ENCODE measurements at regions not wholly inside any gene's neighbourhood (a gene's known extent, or its start where the extent isn't known, plus 50 kb on each side); places are given as distances from the start of the nearest gene placed in this dataset.

GRCh38 chr6:134482593-134483270, 164.8 kb upstream of the SGK1 start:
- Mint-ChIP-seq H3K27ac (no peak overlapping the region), H3K27me3 (no peaks in the 10 kb centered on the region), H3K9me3 (peaks cover 3% of the 10 kb centered on the region), H3K36me3 (ENCODE audit: low read depth) (no peaks in the 10 kb centered on the region), H3K4me3 (no peak overlapping the region), H3K4me1 (ENCODE audit: low read depth) (peaks cover 3% of the 10 kb centered on the region)
- ChIA-PET POLR2A (interaction anchor here (0.6 kb wide), 1 partner anchor 1634 kb away, joined by 3 read pairs; no protein-coding TSS in a partner anchor), CTCF (interaction anchor here (1.7 kb wide), 1 partner anchor 158 kb away, joined by 4 read pairs; no protein-coding TSS in a partner anchor)
- intact Hi-C loops (cut with micrococcal nuclease), result no loop called here
- no peak for ATAC-seq
- TF ChIP-seq CTCF (IDR thresholded peaks at IDR 0.05), result no peak
- DNase-seq, result no peak

GRCh38 chr6:134481966-134482365, 164.1 kb upstream of the SGK1 start:
- ChIA-PET POLR2A (interaction anchor here (0.6 kb wide), 1 partner anchor 1635 kb away, joined by 3 read pairs; no protein-coding TSS in a partner anchor), CTCF (interaction anchor here (1.0 kb wide), 1 partner anchor 159 kb away, joined by 5 read pairs; no protein-coding TSS in a partner anchor)
- ATAC-seq (no peak), DNase-seq (no peak)
- Mint-ChIP-seq H3K4me1 (ENCODE audit: low read depth) (peaks cover 3% of the 10 kb centered on the region), H3K27me3 (no peaks in the 10 kb centered on the region), H3K9me3 (peaks cover 3% of the 10 kb centered on the region), H3K36me3 (ENCODE audit: low read depth) (no peaks in the 10 kb centered on the region), H3K4me3 (no peak overlapping the region), H3K27ac (no peak overlapping the region)
- TF ChIP-seq CTCF (IDR thresholded peaks at IDR 0.05), result no peak
- intact Hi-C loops (cut with micrococcal nuclease), result no loop called here

GRCh38 chr6:134480593-134480992, 162.7 kb upstream of the SGK1 start:
- DNase-seq, result no peak
- no peaks in the 10 kb centered on the region for H3K36me3 Mint-ChIP-seq (ENCODE audit: low read depth)
- ATAC-seq, result no peak
- CTCF ChIA-PET, result no interaction called here
- intact Hi-C loops (cut with micrococcal nuclease), result no loop called here
- POLR2A ChIA-PET, result interaction anchor here (0.5 to 0.9 kb wide), 2 partner anchors 12 to 54 kb away, joined by 3 read pairs; no protein-coding TSS in a partner anchor
- H3K4me1 Mint-ChIP-seq (ENCODE audit: low read depth), result peaks cover 3% of the 10 kb centered on the region
- H3K4me3 Mint-ChIP-seq, result no peak overlapping the region
- H3K27ac Mint-ChIP-seq, result no peak overlapping the region
- H3K27me3 Mint-ChIP-seq, result no peaks in the 10 kb centered on the region
- H3K9me3 Mint-ChIP-seq, result no peaks in the 10 kb centered on the region
- no peak for TF ChIP-seq CTCF (IDR thresholded peaks at IDR 0.05)

- no peak for TF ChIP-seq CTCF (IDR thresholded peaks at IDR 0.05)
- Mint-ChIP-seq H3K36me3 (ENCODE audit: low read depth) (no peaks in the 10 kb centered on the region), H3K27ac (no peak overlapping the region), H3K4me3 (no peak overlapping the region), H3K27me3 (no peaks in the 10 kb centered on the region), H3K9me3 (no peaks in the 10 kb centered on the region), H3K4me1 (ENCODE audit: low read depth) (peaks cover 3% of the 10 kb centered on the region)
- ATAC-seq (no peak), DNase-seq (no peak)
- CTCF ChIA-PET, result no interaction called here
- POLR2A ChIA-PET, result no interaction called here
- intact Hi-C loops (cut with micrococcal nuclease), result no loop called here
These were observed 161.0 kb upstream of the SGK1 start for GRCh38 chr6:134478764-134479399.

GRCh38 chr6:134477991-134478635, 160.2 kb upstream of the SGK1 start:
- Mint-ChIP-seq H3K27me3 (no peaks in the 10 kb centered on the region), H3K9me3 (no peaks in the 10 kb centered on the region), H3K4me1 (ENCODE audit: low read depth) (peaks cover 3% of the 10 kb centered on the region), H3K4me3 (no peak overlapping the region), H3K27ac (no peak overlapping the region), H3K36me3 (ENCODE audit: low read depth) (no peaks in the 10 kb centered on the region)
- ATAC-seq (no peak), DNase-seq (no peak)
- TF ChIP-seq CTCF (IDR thresholded peaks at IDR 0.05), result no peak
- ChIA-PET CTCF (no interaction called here), POLR2A (no interaction called here)
- intact Hi-C loops (cut with micrococcal nuclease), result no loop called here
